ENCODE measurements at regions not wholly inside any gene's neighbourhood (a gene's known extent, or its start where the extent isn't known, plus 50 kb on each side); places are given as distances from the start of the nearest gene placed in this dataset.

DNA sequence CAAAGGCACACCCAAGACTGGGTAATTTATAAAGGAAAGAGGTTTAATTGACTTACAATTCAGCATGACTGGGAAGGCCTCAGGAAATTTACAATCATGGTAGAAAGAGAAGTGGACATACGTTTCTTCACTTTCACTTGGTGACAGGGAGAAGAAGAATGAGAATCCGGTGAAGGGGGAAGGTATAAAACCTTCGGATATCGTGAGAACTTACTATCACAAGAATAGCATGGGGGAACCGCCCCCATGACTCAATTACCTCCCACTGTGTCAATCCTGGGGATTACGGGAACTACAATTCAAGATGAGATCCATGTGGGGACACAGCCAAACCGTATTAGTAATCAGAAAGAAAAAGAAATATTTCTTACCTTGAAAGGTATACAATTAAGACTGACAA is 782.9 kb upstream of the HS3ST1 start:
- no peak overlapping the region for H3K4me3 ChIP-seq
- H3K4me1 ChIP-seq = no peaks in the 10 kb centered on the region
- no peaks in the 10 kb centered on the region for H3K36me3 ChIP-seq
- WGBS, 2 donors = 76 to 77% methylated on average over 7 of the region's 7 CpGs
- DNase-seq = no peak
- H3K27ac ChIP-seq = no peak overlapping the region
- no peaks in the 10 kb centered on the region for H3K27me3 ChIP-seq
- intact Hi-C loops (cut with DNase I) = no loop called here
- TF ChIP-seq POLR2AphosphoS5 (IDR thresholded peaks at IDR 0.05) (no peak), EP300 (IDR thresholded peaks at IDR 0.05) (no peak), POLR2A (IDR thresholded peaks at IDR 0.05) (no peak)
- TF ChIP-seq, protein P1, sequence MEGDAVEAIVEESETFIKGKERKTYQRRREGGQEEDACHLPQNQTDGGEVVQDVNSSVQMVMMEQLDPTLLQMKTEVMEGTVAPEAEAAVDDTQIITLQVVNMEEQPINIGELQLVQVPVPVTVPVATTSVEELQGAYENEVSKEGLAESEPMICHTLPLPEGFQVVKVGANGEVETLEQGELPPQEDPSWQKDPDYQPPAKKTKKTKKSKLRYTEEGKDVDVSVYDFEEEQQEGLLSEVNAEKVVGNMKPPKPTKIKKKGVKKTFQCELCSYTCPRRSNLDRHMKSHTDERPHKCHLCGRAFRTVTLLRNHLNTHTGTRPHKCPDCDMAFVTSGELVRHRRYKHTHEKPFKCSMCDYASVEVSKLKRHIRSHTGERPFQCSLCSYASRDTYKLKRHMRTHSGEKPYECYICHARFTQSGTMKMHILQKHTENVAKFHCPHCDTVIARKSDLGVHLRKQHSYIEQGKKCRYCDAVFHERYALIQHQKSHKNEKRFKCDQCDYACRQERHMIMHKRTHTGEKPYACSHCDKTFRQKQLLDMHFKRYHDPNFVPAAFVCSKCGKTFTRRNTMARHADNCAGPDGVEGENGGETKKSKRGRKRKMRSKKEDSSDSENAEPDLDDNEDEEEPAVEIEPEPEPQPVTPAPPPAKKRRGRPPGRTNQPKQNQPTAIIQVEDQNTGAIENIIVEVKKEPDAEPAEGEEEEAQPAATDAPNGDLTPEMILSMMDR (IDR thresholded peaks at IDR 0.05) = no peak
- no peaks in the 10 kb centered on the region for H3K9me3 ChIP-seq

DNA sequence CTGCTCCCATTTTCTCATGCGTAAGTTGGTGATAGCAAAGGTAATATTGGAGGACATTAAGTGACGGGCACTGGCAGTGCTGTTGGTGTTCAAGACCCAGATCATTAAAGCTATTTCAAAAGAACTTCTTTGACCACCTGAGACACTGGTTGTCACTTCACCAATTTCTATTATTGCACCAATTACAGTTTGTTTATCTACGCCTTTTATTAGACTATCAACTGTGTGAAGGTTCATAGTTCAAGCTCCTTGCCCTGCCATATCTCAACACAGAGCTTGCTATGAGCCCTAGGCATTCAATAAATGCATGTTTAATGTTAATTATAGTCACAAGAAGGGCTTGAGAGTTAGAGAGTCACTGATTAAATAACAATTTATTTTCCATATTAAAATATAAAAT is 778.7 kb upstream of the HS3ST1 start:
- intact Hi-C loops (cut with DNase I) = no loop called here
- Histone ChIP-seq H3K4me3 (no peak overlapping the region), H3K27me3 (no peaks in the 10 kb centered on the region), H3K27ac (no peak overlapping the region), H3K4me1 (no peaks in the 10 kb centered on the region), H3K9me3 (no peaks in the 10 kb centered on the region), H3K36me3 (no peaks in the 10 kb centered on the region)
- WGBS, 2 donors = 45 to 85% methylated on average over 3 of the region's 3 CpGs
- TF ChIP-seq POLR2A (IDR thresholded peaks at IDR 0.05) = no peak
- no peak for TF ChIP-seq POLR2AphosphoS5 (IDR thresholded peaks at IDR 0.05)
- no peak for TF ChIP-seq EP300 (IDR thresholded peaks at IDR 0.05)
- TF ChIP-seq, protein P1 (IDR thresholded peaks at IDR 0.05) = no peak
- no peak for DNase-seq

DNA sequence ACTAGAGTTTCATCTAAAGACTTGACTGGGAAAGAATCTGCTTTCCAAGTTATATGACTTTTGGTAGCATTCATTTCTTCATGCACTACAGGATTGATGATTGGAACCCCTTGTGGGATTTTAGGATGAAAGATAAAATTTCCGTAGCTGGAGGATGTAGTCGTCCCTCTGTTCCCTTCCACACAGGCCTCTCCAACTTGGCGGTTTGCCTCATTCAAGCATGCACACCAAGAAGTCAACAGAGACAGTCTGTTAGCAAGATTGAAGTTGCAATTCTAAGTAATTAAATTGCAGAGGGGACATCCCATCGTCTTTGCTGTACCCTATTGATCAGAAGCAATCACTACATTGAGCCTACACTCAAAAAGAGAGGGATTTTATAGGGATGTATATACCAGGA is 777.4 kb upstream of the HS3ST1 start:
- Histone ChIP-seq H3K4me1 (no peaks in the 10 kb centered on the region), H3K36me3 (no peaks in the 10 kb centered on the region), H3K27ac (no peak overlapping the region), H3K4me3 (no peak overlapping the region), H3K9me3 (no peaks in the 10 kb centered on the region), H3K27me3 (no peaks in the 10 kb centered on the region)
- TF ChIP-seq EP300 (IDR thresholded peaks at IDR 0.05) (no peak), POLR2A (IDR thresholded peaks at IDR 0.05) (no peak), POLR2AphosphoS5 (IDR thresholded peaks at IDR 0.05) (no peak)
- TF ChIP-seq, protein P1 (IDR thresholded peaks at IDR 0.05) = no peak
- DNase-seq = no peak
- WGBS, 2 donors = 76 to 77% methylated on average over 4 of the region's 4 CpGs
- intact Hi-C loops (cut with DNase I) = no loop called here

DNA sequence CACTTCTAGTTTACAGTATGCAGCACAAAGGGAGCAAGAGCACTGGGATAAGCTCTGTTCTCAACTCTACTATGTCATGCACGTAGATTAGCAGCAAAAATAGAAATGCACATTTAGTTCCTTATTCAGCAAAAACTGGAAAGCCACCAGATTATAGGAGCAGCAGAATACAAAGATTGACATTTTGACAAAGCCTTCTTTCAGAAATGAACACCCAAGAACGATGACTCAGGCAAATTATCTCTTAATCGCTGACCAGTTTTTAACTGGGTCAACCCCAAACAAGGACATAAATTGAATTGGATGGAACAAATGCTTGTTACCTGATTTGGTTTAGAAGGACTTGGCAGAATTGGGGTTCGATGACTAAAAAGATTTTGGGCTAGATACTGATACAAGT is 775.3 kb upstream of the HS3ST1 start:
- H3K9me3 ChIP-seq = no peaks in the 10 kb centered on the region
- H3K4me3 ChIP-seq = no peak overlapping the region
- WGBS, 2 donors = 76 to 83% methylated on average over 4 of the region's 4 CpGs
- TF ChIP-seq POLR2A (IDR thresholded peaks at IDR 0.05) (no peak), POLR2AphosphoS5 (IDR thresholded peaks at IDR 0.05) (no peak), EP300 (IDR thresholded peaks at IDR 0.05) (no peak)
- TF ChIP-seq, protein P1 (IDR thresholded peaks at IDR 0.05) = no peak
- H3K4me1 ChIP-seq = no peaks in the 10 kb centered on the region
- no peaks in the 10 kb centered on the region for H3K27me3 ChIP-seq
- intact Hi-C loops (cut with DNase I) = no loop called here
- H3K27ac ChIP-seq = no peak overlapping the region
- no peaks in the 10 kb centered on the region for H3K36me3 ChIP-seq
- DNase-seq = no peak

GRCh38 chr4:12200226-12200625 is 771.5 kb upstream of the HS3ST1 start:
- intact Hi-C loops (cut with DNase I) = no loop called here
- 63 to 69% methylated on average over 3 of the region's 3 CpGs for WGBS, 2 donors
- no peak for TF ChIP-seq POLR2AphosphoS5 (IDR thresholded peaks at IDR 0.05)
- no peaks in the 10 kb centered on the region for H3K9me3 ChIP-seq
- H3K27me3 ChIP-seq = no peaks in the 10 kb centered on the region
- H3K36me3 ChIP-seq = no peaks in the 10 kb centered on the region
- H3K27ac ChIP-seq = no peak overlapping the region
- H3K4me1 ChIP-seq = no peaks in the 10 kb centered on the region
- H3K4me3 ChIP-seq = no peak overlapping the region
- DNase-seq = no peak

All from sigmoid colon (tissue), 6 donors.